IMR-90 (cell line): ENCODE measurements at regions not wholly inside any gene's neighbourhood (a gene's known extent, or its start where the extent isn't known, plus 50 kb on each side); places are given as distances from the start of the nearest gene placed in this dataset.

Experiments used
- ATAC-seq: fragments of 200-7000 bp; cut with Tn5 transposase; 2 replicates; pipeline ENCODE4 v1.9.1; 2020; ENCODE audit warnings: low read depth, mild to moderate bottlenecking, moderate library complexity
- BruUV-seq: library from RNA; stranded (reverse); fragments of 400-500 nt; replicated peaks from 2 replicates; lab custom pipeline; 2021; lab: Mats Ljungman, UMichigan
- CTCF ChIA-PET: fragments of 300-600 bp; formaldehyde crosslinking; extraction: SDS; loops from one replicate; lab custom pipeline; 2021; ENCODE audit warnings: antibody characterized with exemption; lab: Yijun Ruan, JAX
- POLR2A ChIA-PET: fragments of 300-600 bp; sonication (Branson Sonifier 250); formaldehyde crosslinking; loops from one replicate; lab custom pipeline; 2022; ENCODE audit warnings: antibody characterized with exemption; ENCODE audit not compliant: unreplicated experiment; lab: Charles Lee
- DNase-seq: peaks from one replicate; pipeline ENCODE4 v3.0.0; 2013
- H2AFZ ChIP-seq: replicated peaks from 2 replicates; pipeline ENCODE3; 2013; ENCODE audit warnings: low read length, mild to moderate bottlenecking; ENCODE audit not compliant: poor library complexity
- H2AK5ac ChIP-seq: 2 replicates; pipeline ENCODE4 v1.6.1; 2013; ENCODE audit warnings: low read depth, low read length, inconsistent platforms
- H2AK9ac ChIP-seq: replicated peaks from 2 replicates; pipeline ENCODE3; 2013; ENCODE audit warnings: mild to moderate bottlenecking, low read depth, low read length, moderate library complexity; ENCODE audit not compliant: poor library complexity
- H2BK120ac ChIP-seq: 2 replicates; pipeline ENCODE4 v1.6.1; 2013; ENCODE audit warnings: low read depth, low read length, inconsistent platforms
- H2BK15ac ChIP-seq: 3 replicates; pipeline ENCODE4 v1.6.1; 2013; ENCODE audit warnings: low read depth, low read length, inconsistent platforms
- H2BK20ac ChIP-seq: 2 replicates; pipeline ENCODE4 v1.6.1; 2013; ENCODE audit warnings: low read depth, mild to moderate bottlenecking, inconsistent platforms, low read length, moderate library complexity
- H2BK5ac ChIP-seq: 2 replicates; pipeline ENCODE4 v1.6.1; 2013; ENCODE audit warnings: mild to moderate bottlenecking, low read depth, low read length, inconsistent platforms; ENCODE audit not compliant: poor library complexity, severe bottlenecking
- H3K14ac ChIP-seq: replicated peaks from 2 replicates; pipeline ENCODE4 v1.6.1; 2013; ENCODE audit warnings: low read depth, low read length, inconsistent platforms
- H3K18ac ChIP-seq: 2 replicates; pipeline ENCODE4 v1.6.1; 2013; ENCODE audit warnings: low read depth, low read length, control low read depth
- H3K23ac ChIP-seq: 2 replicates; pipeline ENCODE4 v1.6.1; 2013; ENCODE audit warnings: low read depth, low read length, inconsistent platforms
- H3K27ac ChIP-seq: 2 replicates; pipeline ENCODE4 v1.5.1; 2013; ENCODE audit warnings: mild to moderate bottlenecking, control low read depth, low read length; ENCODE audit not compliant: insufficient read depth
- H3K27me3 ChIP-seq: 2 replicates; pipeline ENCODE4 v1.6.1; 2013; ENCODE audit warnings: low read length; ENCODE audit not compliant: control insufficient read depth, insufficient read depth
- H3K36me3 ChIP-seq: 2 replicates; pipeline ENCODE4 v1.6.1; 2013; ENCODE audit warnings: low read length, mixed read lengths; ENCODE audit not compliant: control insufficient read depth, insufficient read depth
- H3K4ac ChIP-seq: 2 replicates; pipeline ENCODE4 v1.6.1; 2013; ENCODE audit warnings: low read depth, low read length, inconsistent platforms
- H3K4me1 ChIP-seq: 2 replicates; pipeline ENCODE4 v1.6.1; 2013; ENCODE audit warnings: low read length, mixed read lengths; ENCODE audit not compliant: control insufficient read depth, insufficient read depth
- H3K4me2 ChIP-seq: 2 replicates; pipeline ENCODE4 v1.6.1; 2013; ENCODE audit warnings: low read depth, mild to moderate bottlenecking, control low read depth, low read length, moderate library complexity
- H3K4me3 ChIP-seq: 2 replicates; pipeline ENCODE4 v1.5.1; 2013; ENCODE audit warnings: low read depth, mild to moderate bottlenecking, control low read depth, low read length, moderate library complexity; ENCODE audit not compliant: insufficient read depth
- H3K56ac ChIP-seq: 2 replicates; pipeline ENCODE4 v1.6.1; 2013; ENCODE audit warnings: low read length, inconsistent platforms; ENCODE audit not compliant: insufficient read depth; ENCODE audit errors: extremely low read depth
- H3K79me1 ChIP-seq, 2 experiments: 2 replicates each; pipeline ENCODE4 v1.6.1; 2013; ENCODE audit warnings: low read length in 2 of 2, inconsistent platforms in 1 of 2, low read depth in 1 of 2
- H3K9ac ChIP-seq: 2 replicates; pipeline ENCODE4 v1.6.1; 2013; ENCODE audit warnings: low read depth, low read length, control low read depth
- H3K9me1 ChIP-seq: 2 replicates; pipeline ENCODE4 v1.6.1; 2013; ENCODE audit warnings: low read length, inconsistent platforms; ENCODE audit not compliant: insufficient read depth
- H3K9me3 ChIP-seq: 2 replicates; pipeline ENCODE4 v1.6.1; 2013; ENCODE audit warnings: low read length; ENCODE audit not compliant: control insufficient read depth, insufficient read depth
- H4K20me1 ChIP-seq: 2 replicates; pipeline ENCODE4 v1.6.1; 2013; ENCODE audit warnings: low read length, inconsistent platforms; ENCODE audit not compliant: insufficient read depth
- H4K5ac ChIP-seq: 2 replicates; pipeline ENCODE4 v1.6.1; 2013; ENCODE audit warnings: mild to moderate bottlenecking, low read depth, low read length, control low read depth
- H4K8ac ChIP-seq, 2 experiments: 2 replicates each; pipeline ENCODE4 v1.6.1; 2013; ENCODE audit warnings: low read depth in 2 of 2, low read length in 2 of 2, control low read depth in 1 of 2, inconsistent platforms in 1 of 2
- H4K91ac ChIP-seq: 2 replicates; pipeline ENCODE4 v1.6.1; 2013; ENCODE audit warnings: low read depth, low read length, inconsistent platforms; ENCODE audit not compliant: insufficient read depth
- FOS ChIP-seq: fragments of 150-350 bp; IDR thresholded peaks from 2 replicates; pipeline ENCODE4 v1.6.1; 2016; ENCODE audit warnings: low read depth, low read length
- MXI1 ChIP-seq: IDR thresholded peaks from 2 replicates; pipeline ENCODE4 v1.6.1; 2012; ENCODE audit warnings: low read depth, mild to moderate bottlenecking, low read length, moderate library complexity, borderline replicate concordance
- NFE2L2 ChIP-seq: fragments of 150-350 bp; IDR thresholded peaks from 2 replicates; pipeline ENCODE4 v1.6.1; 2016; ENCODE audit warnings: low read depth, mild to moderate bottlenecking, low read length
- RCOR1 ChIP-seq: IDR thresholded peaks from 2 replicates; pipeline ENCODE4 v1.6.1; 2012; ENCODE audit warnings: mild to moderate bottlenecking, low read length, improper control_type of control experiment; ENCODE audit not compliant: insufficient replicate concordance
- WGBS, 2 experiments: methylation state at CpG; one replicate each; pipeline versions ENCODE4 v1.1.5 to v1.1.7; 2013; ENCODE audit warnings: missing lambda C conversion rate in 2 of 2; ENCODE audit not compliant: insufficient read length in 1 of 2; ENCODE audit errors: extremely low coverage in 2 of 2; 5-methylcytosine and 5-hydroxymethylcytosine counted together
- dilution Hi-C: fragments of 300-500 bp; cut with HindIII; formaldehyde crosslinking; loops from one replicate; pipeline ENCODE4 v1.14.3; 2018; ENCODE audit warnings: low sequenced_read_pairs; ENCODE audit not compliant: unreplicated experiment
- in situ Hi-C: fragments of 300-500 bp; cut with MboI; formaldehyde crosslinking; loops from 3 replicates; pipeline ENCODE4 v1.14.3; 2019; ENCODE audit warnings: low sequenced_read_pairs, inconsistent platforms, mixed read lengths
- intact Hi-C: fragments of 100-400 bp; cut with micrococcal nuclease; formaldehyde crosslinking; loops from 2 replicates; pipeline ENCODE4 v1.10.0; 2022

GRCh38 chr1:157925419-157926166, 67.9 kb upstream of the KIRREL1 start:
- Histone ChIP-seq H3K79me1 (no peaks in the 10 kb centered on the region), H2AK9ac (no peak overlapping the region), H2BK15ac (no peak overlapping the region), H3K23ac (no peak overlapping the region), H2AK5ac (no peak overlapping the region), H3K9me3 (no peaks in the 10 kb centered on the region), H2AFZ (no peak overlapping the region), H3K4me2 (no peak overlapping the region), H4K20me1 (no peaks in the 10 kb centered on the region), H3K27me3 (no peaks in the 10 kb centered on the region), H3K4me1 (no peaks in the 10 kb centered on the region), H3K14ac (no peak overlapping the region), H4K91ac (no peak overlapping the region), H3K18ac (no peak overlapping the region), H3K4ac (no peak overlapping the region), H3K56ac (no peak overlapping the region), H2BK5ac (no peak overlapping the region), H2BK20ac (no peak overlapping the region), H3K27ac (no peak overlapping the region), H3K4me3 (no peak overlapping the region), H2BK120ac (no peak overlapping the region), H4K8ac (no peak overlapping the region), H3K9me1 (no peaks in the 10 kb centered on the region), H3K36me3 (no peaks in the 10 kb centered on the region), H3K9ac (no peak overlapping the region), H4K5ac (no peak overlapping the region)
- no peak for TF ChIP-seq FOS
- no peak for TF ChIP-seq MXI1
- TF ChIP-seq RCOR1: no peak
- no peak for TF ChIP-seq NFE2L2
- DNase-seq: no peak
- POLR2A ChIA-PET: no interaction called here
- CTCF ChIA-PET: no interaction called here
- dilution Hi-C loops (no loop called here), in situ Hi-C loops (no loop called here), intact Hi-C loops (no loop called here)
- no TSS peak for BruUV-seq
- no peak for ATAC-seq
- 68% methylated on average over 3 of the region's 34 CpGs; no CpG with 5 or more reads in 1 of the 2 experiments for WGBS, 2 experiments
